Uterus (tissue), 3 donors: ENCODE measurements at regions not wholly inside any gene's neighbourhood (a gene's known extent, or its start where the extent isn't known, plus 50 kb on each side); places are given as distances from the start of the nearest gene placed in this dataset.

Source experiments
- DNase-seq, 2 donors: peaks; one replicate each; pipeline ENCODE4 v3.0.0-alpha.2; 2019 to 2020
- H3K27ac ChIP-seq, 2 donors: fragments of 200-600 bp; sonication (generic); 1 replicate in 1 of 2; 2 replicates in 1 of 2; pipeline ENCODE4 v1.5.1; 2016 to 2018
- H3K27me3 ChIP-seq, 2 donors: fragments of 200-600 bp; sonication (generic); one replicate each; pipeline ENCODE4 v1.5.1; 2018 to 2019; ENCODE audit warnings: control low read depth in 1 of 2
- H3K36me3 ChIP-seq, 2 donors: fragments of 200-600 bp; sonication (generic); one replicate each; pipeline ENCODE4 v1.5.1; 2019; ENCODE audit warnings: control low read depth in 1 of 2
- H3K4me1 ChIP-seq, 2 donors: fragments of 200-600 bp; sonication (generic); one replicate each; pipeline ENCODE4 v1.5.1; 2018 to 2019; ENCODE audit warnings: control low read depth in 1 of 2
- H3K4me3 ChIP-seq, 2 donors: fragments of 200-600 bp; sonication (generic); 1 replicate in 1 of 2; 2 replicates in 1 of 2; pipeline ENCODE4 v1.5.1; 2018 to 2019; ENCODE audit warnings: mild to moderate bottlenecking in 1 of 2
- H3K9me3 ChIP-seq, 2 donors: fragments of 200-600 bp; sonication (generic); one replicate each; pipeline ENCODE4 v1.5.1; 2019; ENCODE audit warnings: control low read depth in 1 of 2
- POLR2A ChIP-seq, 2 donors: fragments of 450-650 bp; IDR thresholded peaks; one replicate each; pipeline ENCODE4 v1.6.1; 2016; ENCODE audit warnings: antibody characterized with exemption in 2 of 2, mild to moderate bottlenecking in 1 of 2, moderate library complexity in 1 of 2
- intact Hi-C: fragments of 100-400 bp; cut with DNase I; formaldehyde crosslinking; loops from one replicate; pipeline ENCODE4 v1.15.1; 2023; ENCODE audit warnings: low total_unique reads
- TF ChIP-seq, protein P1 (sequence below), 4 experiments: fragments of 200-600 bp in 2 of 4; fragments of 450-650 bp in 2 of 4; sonication (generic) in 2 of 4; IDR thresholded peaks; one replicate each; pipeline ENCODE4 v1.5.1; 2016 to 2019; ENCODE audit warnings: antibody characterized with exemption in 4 of 4, mild to moderate bottlenecking in 2 of 4, moderate library complexity in 1 of 4
- donor health status: DM: yes; HTN: yes; CAD: no.

- Histone ChIP-seq H3K27ac (no peak overlapping the region), H3K36me3 (no peaks in the 10 kb centered on the region), H3K4me1 (no peaks in the 10 kb centered on the region), H3K9me3 (no peaks in the 10 kb centered on the region), H3K27me3 (no peaks in the 10 kb centered on the region), H3K4me3 (no peak overlapping the region)
- no peak for DNase-seq
- TF ChIP-seq, protein P1, sequence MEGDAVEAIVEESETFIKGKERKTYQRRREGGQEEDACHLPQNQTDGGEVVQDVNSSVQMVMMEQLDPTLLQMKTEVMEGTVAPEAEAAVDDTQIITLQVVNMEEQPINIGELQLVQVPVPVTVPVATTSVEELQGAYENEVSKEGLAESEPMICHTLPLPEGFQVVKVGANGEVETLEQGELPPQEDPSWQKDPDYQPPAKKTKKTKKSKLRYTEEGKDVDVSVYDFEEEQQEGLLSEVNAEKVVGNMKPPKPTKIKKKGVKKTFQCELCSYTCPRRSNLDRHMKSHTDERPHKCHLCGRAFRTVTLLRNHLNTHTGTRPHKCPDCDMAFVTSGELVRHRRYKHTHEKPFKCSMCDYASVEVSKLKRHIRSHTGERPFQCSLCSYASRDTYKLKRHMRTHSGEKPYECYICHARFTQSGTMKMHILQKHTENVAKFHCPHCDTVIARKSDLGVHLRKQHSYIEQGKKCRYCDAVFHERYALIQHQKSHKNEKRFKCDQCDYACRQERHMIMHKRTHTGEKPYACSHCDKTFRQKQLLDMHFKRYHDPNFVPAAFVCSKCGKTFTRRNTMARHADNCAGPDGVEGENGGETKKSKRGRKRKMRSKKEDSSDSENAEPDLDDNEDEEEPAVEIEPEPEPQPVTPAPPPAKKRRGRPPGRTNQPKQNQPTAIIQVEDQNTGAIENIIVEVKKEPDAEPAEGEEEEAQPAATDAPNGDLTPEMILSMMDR (IDR thresholded peaks at IDR 0.05) = no peak
- no peak for TF ChIP-seq POLR2A (IDR thresholded peaks at IDR 0.05)
- intact Hi-C loops = no loop called here
These were observed 118.1 kb upstream of the PRKD1 start for GRCh38 chr14:30045720-30046119.

- intact Hi-C loops = no loop called here
- H3K4me3 ChIP-seq = no peak overlapping the region
These were observed 125.5 kb upstream of the PRKD1 start for GRCh38 chr14:30053103-30053502.

DNA sequence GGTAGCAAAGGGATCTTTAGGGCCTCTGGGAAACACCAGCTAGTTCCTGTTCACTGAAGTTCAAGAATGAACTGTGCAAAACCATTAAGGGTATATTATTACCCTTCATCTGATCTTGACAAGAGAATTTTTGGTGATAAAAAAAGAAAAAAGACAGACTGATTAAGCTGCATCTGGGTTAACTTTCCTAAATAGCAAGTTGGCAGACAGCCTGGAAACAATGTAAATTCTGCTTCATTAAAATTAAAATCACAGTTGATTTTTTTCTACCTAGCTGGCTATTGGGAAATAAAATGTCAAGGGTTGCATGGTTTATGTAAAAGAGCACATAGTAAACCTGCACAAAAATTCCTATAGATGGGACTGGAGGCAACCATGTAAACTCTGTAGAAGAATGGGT lies 126.6 kb upstream of the PRKD1 start:
- TF ChIP-seq, protein P1 (IDR thresholded peaks at IDR 0.05) = no peak
- TF ChIP-seq POLR2A (IDR thresholded peaks at IDR 0.05) = no peak
- no peaks in the 10 kb centered on the region for H3K9me3 ChIP-seq
- no peaks in the 10 kb centered on the region for H3K27me3 ChIP-seq
- no peak overlapping the region for H3K27ac ChIP-seq
- H3K4me3 ChIP-seq = no peak overlapping the region
- no peaks in the 10 kb centered on the region for H3K4me1 ChIP-seq
- no peaks in the 10 kb centered on the region for H3K36me3 ChIP-seq
- intact Hi-C loops = no loop called here
- DNase-seq = no peak

More at GRCh38 chr14:30053103-30053502, 125.5 kb upstream of the PRKD1 start:
- Histone ChIP-seq H3K9me3 (no peaks in the 10 kb centered on the region), H3K36me3 (no peaks in the 10 kb centered on the region), H3K27me3 (no peaks in the 10 kb centered on the region), H3K27ac (no peak overlapping the region), H3K4me1 (no peaks in the 10 kb centered on the region)
- TF ChIP-seq, protein P1 (IDR thresholded peaks at IDR 0.05) = no peak
- no peak for TF ChIP-seq POLR2A (IDR thresholded peaks at IDR 0.05)
- no peak for DNase-seq

GRCh38 chr14:30058401-30058800 lies 130.8 kb upstream of the PRKD1 start:
- no peak overlapping the region for H3K27ac ChIP-seq
- intact Hi-C loops = no loop called here
- TF ChIP-seq, protein P1 (IDR thresholded peaks at IDR 0.05) = no peak
- TF ChIP-seq POLR2A (IDR thresholded peaks at IDR 0.05) = no peak

GRCh38 chr14:30063746-30064145 lies 136.1 kb upstream of the PRKD1 start:
- no peak for TF ChIP-seq POLR2A (IDR thresholded peaks at IDR 0.05)
- TF ChIP-seq, protein P1 (IDR thresholded peaks at IDR 0.05) = no peak
- H3K36me3 ChIP-seq = no peaks in the 10 kb centered on the region
- H3K4me3 ChIP-seq = no peak overlapping the region
- intact Hi-C loops = no loop called here
- DNase-seq = no peak
- no peaks in the 10 kb centered on the region for H3K9me3 ChIP-seq
- no peaks in the 10 kb centered on the region for H3K27me3 ChIP-seq
- H3K27ac ChIP-seq = no peak overlapping the region
- no peaks in the 10 kb centered on the region for H3K4me1 ChIP-seq

More at GRCh38 chr14:30058401-30058800, 130.8 kb upstream of the PRKD1 start:
- Histone ChIP-seq H3K9me3 (no peaks in the 10 kb centered on the region), H3K36me3 (no peaks in the 10 kb centered on the region), H3K27me3 (no peaks in the 10 kb centered on the region), H3K4me3 (no peak overlapping the region), H3K4me1 (no peaks in the 10 kb centered on the region)
- no peak for DNase-seq
